ENCODE measurements at regions not wholly inside any gene's neighbourhood (a gene's known extent, or its start where the extent isn't known, plus 50 kb on each side); places are given as distances from the start of the nearest gene placed in this dataset.

DNA sequence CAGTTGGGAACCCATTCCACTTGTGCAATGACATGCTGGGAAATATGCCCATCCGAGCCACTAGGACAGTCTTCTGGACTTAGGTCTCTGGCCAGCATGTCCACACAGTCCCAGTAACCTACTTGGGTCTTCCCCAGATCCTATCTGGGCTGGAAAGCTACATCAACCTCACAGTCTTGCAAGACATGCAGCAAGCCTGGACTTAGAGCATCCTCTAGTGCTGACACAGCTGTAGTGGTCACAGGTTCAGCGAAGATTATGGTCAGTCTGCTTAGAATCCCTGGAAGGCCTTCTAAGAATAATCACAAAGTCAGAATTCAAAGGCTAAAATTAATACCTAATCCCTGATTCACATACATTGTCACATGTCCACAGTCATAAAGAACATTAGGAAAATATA, 842.7 kb downstream of the STPG2 start:
- Histone ChIP-seq H3K9me3 (ENCODE audit: low read length) (peaks cover 3% of the 10 kb centered on the region; the same call in 1 of the 2 replicates), H3K9me2 (ENCODE audit: low read depth, low read length) (no peaks in the 10 kb centered on the region), H3F3A (ENCODE audit: insufficient read depth, low read length) (no peaks in the 10 kb centered on the region), H3K27ac (ENCODE audit: low read depth, low read length, poor library complexity, severe bottlenecking) (no peak overlapping the region), H2AFZ (ENCODE audit: low read length) (no peak overlapping the region), H3K79me2 (ENCODE audit: insufficient read depth, low read length) (no peaks in the 10 kb centered on the region), H3K9ac (ENCODE audit: low read length) (no peak overlapping the region), H3K4me2 (ENCODE audit: low read length) (no peak overlapping the region), H3K36me3 (ENCODE audit: insufficient read depth, low read length) (no peaks in the 10 kb centered on the region), H4K20me1 (ENCODE audit: insufficient read depth, low read length) (no peaks in the 10 kb centered on the region), H3K27me3 (ENCODE audit: insufficient read depth, low read length) (no peaks in the 10 kb centered on the region), H3K4me1 (ENCODE audit: insufficient read depth, low read length, severe bottlenecking) (no peaks in the 10 kb centered on the region), H3K4me3 (ENCODE audit: low read depth, low read length, poor library complexity, severe bottlenecking) (no peak overlapping the region)
- TF ChIP-seq, protein P1, sequence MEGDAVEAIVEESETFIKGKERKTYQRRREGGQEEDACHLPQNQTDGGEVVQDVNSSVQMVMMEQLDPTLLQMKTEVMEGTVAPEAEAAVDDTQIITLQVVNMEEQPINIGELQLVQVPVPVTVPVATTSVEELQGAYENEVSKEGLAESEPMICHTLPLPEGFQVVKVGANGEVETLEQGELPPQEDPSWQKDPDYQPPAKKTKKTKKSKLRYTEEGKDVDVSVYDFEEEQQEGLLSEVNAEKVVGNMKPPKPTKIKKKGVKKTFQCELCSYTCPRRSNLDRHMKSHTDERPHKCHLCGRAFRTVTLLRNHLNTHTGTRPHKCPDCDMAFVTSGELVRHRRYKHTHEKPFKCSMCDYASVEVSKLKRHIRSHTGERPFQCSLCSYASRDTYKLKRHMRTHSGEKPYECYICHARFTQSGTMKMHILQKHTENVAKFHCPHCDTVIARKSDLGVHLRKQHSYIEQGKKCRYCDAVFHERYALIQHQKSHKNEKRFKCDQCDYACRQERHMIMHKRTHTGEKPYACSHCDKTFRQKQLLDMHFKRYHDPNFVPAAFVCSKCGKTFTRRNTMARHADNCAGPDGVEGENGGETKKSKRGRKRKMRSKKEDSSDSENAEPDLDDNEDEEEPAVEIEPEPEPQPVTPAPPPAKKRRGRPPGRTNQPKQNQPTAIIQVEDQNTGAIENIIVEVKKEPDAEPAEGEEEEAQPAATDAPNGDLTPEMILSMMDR (IDR thresholded peaks at IDR 0.05; ENCODE audit: low read length) = no peak
- TF ChIP-seq EZH2 (IDR thresholded peaks at IDR 0.05; ENCODE audit: borderline replicate concordance, low read length) = no peak

DNA sequence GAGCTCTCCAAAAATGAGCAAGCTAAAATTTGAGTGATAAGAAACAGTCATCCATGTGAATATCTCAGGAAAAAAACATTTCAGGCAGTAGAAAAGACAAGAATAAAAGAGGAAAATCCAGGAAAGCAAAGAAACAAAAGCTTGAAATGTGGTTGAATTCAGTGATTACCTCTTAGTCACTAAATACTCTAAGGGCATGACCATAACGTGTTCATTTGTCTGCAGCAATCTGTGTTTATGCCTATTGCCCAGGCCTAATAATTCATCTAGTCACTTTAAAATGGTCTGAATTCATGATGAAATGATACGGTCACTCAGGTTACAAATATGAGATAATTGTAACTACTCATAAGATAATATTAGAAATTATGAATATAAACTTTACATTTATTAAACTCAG, 837.9 kb downstream of the STPG2 start:
- no peak overlapping the region for H2AFZ ChIP-seq (ENCODE audit: low read length)
- H3F3A ChIP-seq (ENCODE audit: insufficient read depth, low read length) = no peaks in the 10 kb centered on the region
- peaks cover 3% of the 10 kb centered on the region; the same call in 1 of the 2 replicates for H3K9me3 ChIP-seq (ENCODE audit: low read length)
- no peak overlapping the region for H3K27ac ChIP-seq (ENCODE audit: low read depth, low read length, poor library complexity, severe bottlenecking)
- no peaks in the 10 kb centered on the region for H3K9me2 ChIP-seq (ENCODE audit: low read depth, low read length)
- H3K79me2 ChIP-seq (ENCODE audit: insufficient read depth, low read length) = no peaks in the 10 kb centered on the region
- H3K4me1 ChIP-seq (ENCODE audit: insufficient read depth, low read length, severe bottlenecking) = no peaks in the 10 kb centered on the region
- no peaks in the 10 kb centered on the region for H4K20me1 ChIP-seq (ENCODE audit: insufficient read depth, low read length)
- no peak for TF ChIP-seq EZH2 (IDR thresholded peaks at IDR 0.05; ENCODE audit: borderline replicate concordance, low read length)
- TF ChIP-seq, protein P1 (IDR thresholded peaks at IDR 0.05; ENCODE audit: low read length) = no peak
- H3K36me3 ChIP-seq (ENCODE audit: insufficient read depth, low read length) = no peaks in the 10 kb centered on the region
- H3K27me3 ChIP-seq (ENCODE audit: insufficient read depth, low read length) = no peaks in the 10 kb centered on the region
- H3K4me2 ChIP-seq (ENCODE audit: low read length) = no peak overlapping the region
- no peak overlapping the region for H3K4me3 ChIP-seq (ENCODE audit: low read depth, low read length, poor library complexity, severe bottlenecking)
- no peak overlapping the region for H3K9ac ChIP-seq (ENCODE audit: low read length)

DNA sequence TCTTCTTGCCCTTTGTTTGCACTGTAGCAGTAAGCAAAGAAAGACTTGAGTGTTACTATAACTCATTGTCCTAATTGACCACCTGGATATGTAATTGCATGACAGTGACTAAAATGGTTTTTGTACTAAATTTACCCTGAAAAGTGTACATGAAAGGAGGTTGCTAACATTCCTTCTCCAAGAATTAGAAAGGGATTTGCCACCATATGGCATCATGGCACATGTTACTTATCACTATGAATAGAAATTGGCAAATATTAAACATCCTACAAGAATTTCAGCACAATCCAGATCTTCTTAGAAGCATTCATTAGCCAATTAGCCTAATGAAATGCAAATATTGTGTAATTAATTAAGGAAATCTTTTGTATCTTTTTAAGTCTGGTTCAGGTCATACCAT, 834.2 kb downstream of the STPG2 start:
- Histone ChIP-seq H2AFZ (ENCODE audit: low read length) (no peak overlapping the region), H4K20me1 (ENCODE audit: insufficient read depth, low read length) (no peaks in the 10 kb centered on the region), H3K27ac (ENCODE audit: low read depth, low read length, poor library complexity, severe bottlenecking) (no peak overlapping the region), H3K79me2 (ENCODE audit: insufficient read depth, low read length) (no peaks in the 10 kb centered on the region), H3K9me2 (ENCODE audit: low read depth, low read length) (no peaks in the 10 kb centered on the region), H3K9me3 (ENCODE audit: low read length) (no peaks in the 10 kb centered on the region), H3F3A (ENCODE audit: insufficient read depth, low read length) (no peaks in the 10 kb centered on the region), H3K9ac (ENCODE audit: low read length) (no peak overlapping the region), H3K4me3 (ENCODE audit: low read depth, low read length, poor library complexity, severe bottlenecking) (no peak overlapping the region), H3K36me3 (ENCODE audit: insufficient read depth, low read length) (no peaks in the 10 kb centered on the region), H3K4me1 (ENCODE audit: insufficient read depth, low read length, severe bottlenecking) (no peaks in the 10 kb centered on the region), H3K4me2 (ENCODE audit: low read length) (no peak overlapping the region), H3K27me3 (ENCODE audit: insufficient read depth, low read length) (no peaks in the 10 kb centered on the region)
- TF ChIP-seq, protein P1 (IDR thresholded peaks at IDR 0.05; ENCODE audit: low read length) = no peak
- TF ChIP-seq EZH2 (IDR thresholded peaks at IDR 0.05; ENCODE audit: borderline replicate concordance, low read length) = no peak
